Esophagus muscularis mucosa (tissue), 4 donors: ENCODE measurements at regions not wholly inside any gene's neighbourhood (a gene's known extent, or its start where the extent isn't known, plus 50 kb on each side); places are given as distances from the start of the nearest gene placed in this dataset.

Experiments
- DNase-seq: peaks from one replicate; pipeline ENCODE4 v3.0.0-alpha.2; 2017; ENCODE audit errors: extremely low spot score
- H3K27ac ChIP-seq, 4 donors: fragments of 200-600 bp; sonication (generic); replicated peaks in 1 of 4; 1 replicate in 3 of 4; 2 replicates in 1 of 4; pipeline ENCODE4 v1.5.1; 2016 to 2019; ENCODE audit warnings: mild to moderate bottlenecking in 1 of 4
- H3K27me3 ChIP-seq, 4 donors: fragments of 200-600 bp; sonication (generic); one replicate each; pipeline versions ENCODE4 v1.5.1 to v1.6.0; 2016 to 2019
- H3K36me3 ChIP-seq, 4 donors: fragments of 200-600 bp; sonication (generic); one replicate each; pipeline ENCODE4 v1.5.1; 2016 to 2019
- H3K4me1 ChIP-seq, 4 donors: fragments of 200-600 bp; sonication (generic); one replicate each; pipeline ENCODE4 v1.5.1; 2016 to 2019
- H3K4me3 ChIP-seq, 4 donors: fragments of 200-600 bp; sonication (generic); 1 replicate in 2 of 4; 2 replicates in 2 of 4; pipeline ENCODE4 v1.5.1; 2016 to 2019; ENCODE audit warnings: mild to moderate bottlenecking in 4 of 4, moderate library complexity in 1 of 4
- H3K9me3 ChIP-seq, 4 donors: fragments of 200-600 bp; sonication (generic); 1 replicate in 3 of 4; 2 replicates in 1 of 4; pipeline ENCODE4 v1.5.1; 2016 to 2019
- CTCF ChIP-seq, 3 experiments: fragments of 200-600 bp in 2 of 3; fragments of 450-650 bp in 1 of 3; sonication (generic) in 2 of 3; IDR thresholded peaks; one replicate each; pipeline ENCODE4 v1.5.1; 2017 to 2019; ENCODE audit warnings: antibody characterized with exemption in 3 of 3, mild to moderate bottlenecking in 2 of 3, moderate library complexity in 1 of 3
- EP300 ChIP-seq: sonication (generic); formaldehyde crosslinking; IDR thresholded peaks from one replicate; pipeline ENCODE4 v1.6.1; 2017; ENCODE audit warnings: antibody characterized with exemption
- POLR2A ChIP-seq: fragments of 450-650 bp; IDR thresholded peaks from one replicate; pipeline ENCODE4 v1.6.1; 2017; ENCODE audit warnings: antibody characterized with exemption, moderate library complexity, mild to moderate bottlenecking, low read depth
- POLR2AphosphoS5 ChIP-seq, 2 donors: sonication (generic); formaldehyde crosslinking; IDR thresholded peaks; one replicate each; pipeline ENCODE4 v1.6.1; 2017; ENCODE audit warnings: antibody characterized with exemption in 2 of 2
- WGBS: methylation state at CpG from one replicate; pipeline ENCODE4 v1.1.5; 2018; 5-methylcytosine and 5-hydroxymethylcytosine counted together
- intact Hi-C: fragments of 100-400 bp; cut with DNase I; formaldehyde crosslinking; loops from one replicate; pipeline ENCODE4 v1.15.1; 2023

DNA sequence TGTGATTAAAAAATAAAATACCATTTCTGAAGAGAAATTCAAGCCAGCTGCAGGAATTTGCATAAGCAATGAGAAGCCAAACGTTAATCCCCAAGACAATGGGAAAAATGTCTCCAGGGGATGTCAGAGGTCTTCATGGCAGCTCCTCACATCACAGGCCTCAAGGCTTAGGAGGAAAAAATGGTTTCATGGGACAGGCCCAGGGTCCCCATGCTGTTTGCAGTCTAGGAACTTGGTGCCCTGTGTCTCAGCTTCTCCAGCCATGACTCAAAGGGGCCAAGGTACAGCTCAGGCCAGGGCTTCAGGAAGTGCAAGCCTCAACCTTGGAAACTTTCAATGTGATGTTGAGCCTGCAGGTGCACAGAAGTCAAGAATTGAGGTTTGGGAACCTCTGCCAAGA is 1428.4 kb upstream of the CDH2 start:
- whole genome bisulfite sequencing = 88% methylated on average over 1 of the region's 1 CpG
- no peak for TF ChIP-seq EP300
- TF ChIP-seq POLR2AphosphoS5 (IDR thresholded peaks at IDR 0.05) = no peak
- no peak for TF ChIP-seq CTCF (IDR thresholded peaks at IDR 0.05)
- TF ChIP-seq POLR2A = no peak
- no peak overlapping the region for H3K4me3 ChIP-seq

GRCh38 chr18:29596959-29597358 is 1420.0 kb upstream of the CDH2 start:
- DNase-seq = no peak
- Histone ChIP-seq H3K9me3 (no peaks in the 10 kb centered on the region), H3K4me3 (no peak overlapping the region), H3K27me3 (no peaks in the 10 kb centered on the region), H3K36me3 (no peaks in the 10 kb centered on the region), H3K4me1 (no peaks in the 10 kb centered on the region), H3K27ac (no peak overlapping the region)
- intact Hi-C loops = no loop called here
- 94% methylated on average over 5 of the region's 5 CpGs for WGBS
- TF ChIP-seq POLR2A = no peak

More for the DNA sequence above, 1428.4 kb upstream of the CDH2 start:
- Histone ChIP-seq H3K27me3 (no peaks in the 10 kb centered on the region), H3K4me1 (no peaks in the 10 kb centered on the region), H3K27ac (no peak overlapping the region), H3K9me3 (no peaks in the 10 kb centered on the region), H3K36me3 (no peaks in the 10 kb centered on the region)
- no peak for DNase-seq
- intact Hi-C loops = no loop called here

DNA sequence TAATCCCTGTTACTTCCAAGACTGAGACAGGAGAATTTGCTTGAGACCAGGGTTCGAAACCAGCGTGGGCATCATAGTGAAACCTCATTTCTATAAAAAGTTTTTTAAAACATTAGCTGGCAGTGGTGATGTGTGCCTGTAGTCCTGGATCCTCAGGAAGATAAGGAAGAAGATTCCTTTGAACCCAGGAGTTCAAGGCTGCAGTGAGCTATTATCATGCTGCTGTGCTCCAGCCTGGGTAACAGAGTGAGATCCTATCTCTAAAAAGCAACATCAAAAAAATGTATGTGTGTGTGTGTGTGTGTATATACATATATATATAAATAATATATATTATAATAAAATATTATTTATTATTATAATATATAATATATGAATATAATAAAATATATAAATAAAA is 1417.6 kb upstream of the CDH2 start:
- no peaks in the 10 kb centered on the region for H3K4me1 ChIP-seq
- no peak overlapping the region for H3K4me3 ChIP-seq
- H3K36me3 ChIP-seq = no peaks in the 10 kb centered on the region
- H3K27ac ChIP-seq = no peak overlapping the region
- H3K9me3 ChIP-seq = no peaks in the 10 kb centered on the region
- 95% methylated on average over 2 of the region's 2 CpGs for WGBS
- no peak for DNase-seq
- no peak for TF ChIP-seq POLR2A
- H3K27me3 ChIP-seq = no peaks in the 10 kb centered on the region
- intact Hi-C loops = no loop called here

GRCh38 chr18:29588446-29589100 is 1411.6 kb upstream of the CDH2 start:
- no peaks in the 10 kb centered on the region for H3K27me3 ChIP-seq
- intact Hi-C loops = no loop called here
- H3K36me3 ChIP-seq = no peaks in the 10 kb centered on the region
- no peak overlapping the region for H3K27ac ChIP-seq
- DNase-seq = no peak
- no peaks in the 10 kb centered on the region for H3K4me1 ChIP-seq
- peaks cover 0 to 8% (median 0%) of the 10 kb centered on the region in 4 donors for H3K9me3 ChIP-seq
- TF ChIP-seq POLR2AphosphoS5 (IDR thresholded peaks at IDR 0.05) (no peak), EP300 (no peak), POLR2A (no peak), CTCF (IDR thresholded peaks at IDR 0.05) (no peak)
- H3K4me3 ChIP-seq = no peak overlapping the region
- WGBS = 92% methylated on average over 13 of the region's 17 CpGs

GRCh38 chr18:29586210-29586609 is 1409.3 kb upstream of the CDH2 start:
- Histone ChIP-seq H3K4me1 (no peaks in the 10 kb centered on the region), H3K27ac (no peak overlapping the region), H3K9me3 (peaks cover 0 to 8% (median 0%) of the 10 kb centered on the region in 4 donors), H3K27me3 (no peaks in the 10 kb centered on the region), H3K36me3 (no peaks in the 10 kb centered on the region), H3K4me3 (no peak overlapping the region)
- DNase-seq = no peak
- 80% methylated on average over 3 of the region's 3 CpGs for WGBS
- intact Hi-C loops = no loop called here
- TF ChIP-seq CTCF (IDR thresholded peaks at IDR 0.05) = no peak
- TF ChIP-seq POLR2A = no peak
- TF ChIP-seq EP300 = no peak
- no peak for TF ChIP-seq POLR2AphosphoS5 (IDR thresholded peaks at IDR 0.05)

DNA sequence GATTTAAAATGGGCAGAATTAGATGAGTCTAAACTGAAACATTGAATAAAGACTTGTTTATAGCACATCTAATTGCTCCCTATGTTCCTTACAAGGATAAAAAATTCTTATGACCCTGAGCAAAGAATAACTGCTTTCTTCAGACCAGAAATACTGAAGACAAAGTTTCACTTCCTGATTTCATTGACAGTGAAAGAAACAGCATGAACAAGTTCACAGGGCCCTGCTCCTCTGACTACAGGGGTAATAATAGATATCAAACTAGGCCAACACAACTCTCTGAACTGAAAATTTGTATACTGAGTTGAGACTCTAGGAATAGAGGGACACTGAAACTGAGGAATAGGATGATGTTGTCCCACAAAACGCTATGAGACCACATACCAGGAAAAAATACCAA is 1383.3 kb upstream of the CDH2 start:
- no peak overlapping the region for H3K27ac ChIP-seq
- H3K27me3 ChIP-seq = no peaks in the 10 kb centered on the region
- no peaks in the 10 kb centered on the region for H3K4me1 ChIP-seq
- intact Hi-C loops = no loop called here
- TF ChIP-seq EP300 (no peak), POLR2AphosphoS5 (IDR thresholded peaks at IDR 0.05) (no peak), CTCF (IDR thresholded peaks at IDR 0.05) (no peak), POLR2A (no peak)
- WGBS = 52% methylated on average over 1 of the region's 1 CpG
- no peak overlapping the region for H3K4me3 ChIP-seq
- DNase-seq = no peak
- H3K36me3 ChIP-seq = no peaks in the 10 kb centered on the region
- no peaks in the 10 kb centered on the region for H3K9me3 ChIP-seq
